ENCODE measurements at regions not wholly inside any gene's neighbourhood (a gene's known extent, or its start where the extent isn't known, plus 50 kb on each side); places are given as distances from the start of the nearest gene placed in this dataset.
"Not testable (repeated sequence)": the region's sequence is repeated elsewhere in the genome, so short reads cannot be mapped to it uniquely, and the experiment has no call there.

DNA sequence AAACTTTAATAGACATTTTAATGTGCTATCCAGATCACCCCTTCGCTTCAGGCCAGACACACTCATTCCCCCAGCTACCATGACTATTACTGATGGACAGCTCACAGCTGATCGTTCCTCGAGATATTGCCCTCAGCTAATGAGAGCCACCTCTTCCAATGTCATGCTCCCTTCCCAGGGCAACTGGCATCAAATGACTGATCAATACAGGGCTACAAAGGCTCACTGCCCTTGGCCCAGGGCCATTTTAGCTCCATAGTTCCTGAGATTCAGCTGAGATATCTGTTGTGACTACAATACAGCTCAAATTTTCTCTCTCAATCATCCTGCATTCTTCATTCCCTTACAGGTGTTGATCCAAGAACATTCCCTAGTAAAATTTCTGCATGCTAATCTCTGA lies 104.5 kb upstream of the PKN2 start:
- intact Hi-C loops (cut with micrococcal nuclease): no loop called here

GRCh38 chr1:88581703-88582102 lies 102.4 kb upstream of the PKN2 start:
- intact Hi-C loops (cut with micrococcal nuclease): no loop called here
- Mint-ChIP-seq H3K4me3 (no peak overlapping the region), H3K27ac (no peak overlapping the region), H3K36me3 (ENCODE audit: low read depth) (no peaks in the 10 kb centered on the region), H3K27me3 (ENCODE audit: insufficient read depth) (peaks cover 4% of the 10 kb centered on the region), H3K9me3 (no peaks in the 10 kb centered on the region), H3K4me1 (ENCODE audit: low read depth) (no peaks in the 10 kb centered on the region)
- DNase-seq (ENCODE audit: low spot score): no peak

More for the DNA sequence above, 104.5 kb upstream of the PKN2 start:
- Mint-ChIP-seq H3K27me3 (ENCODE audit: insufficient read depth) (peaks cover 2% of the 10 kb centered on the region), H3K4me1 (ENCODE audit: low read depth) (no peaks in the 10 kb centered on the region), H3K36me3 (ENCODE audit: low read depth) (no peaks in the 10 kb centered on the region), H3K9me3 (no peaks in the 10 kb centered on the region), H3K4me3 (no peak overlapping the region), H3K27ac (no peak overlapping the region)
- no peak for DNase-seq (ENCODE audit: low spot score)

GRCh38 chr1:88593358-88593757 lies 90.7 kb upstream of the PKN2 start:
- Mint-ChIP-seq H3K27ac (no peak overlapping the region), H3K9me3 (no peaks in the 10 kb centered on the region), H3K27me3 (ENCODE audit: insufficient read depth) (peaks cover 3% of the 10 kb centered on the region), H3K36me3 (ENCODE audit: low read depth) (no peaks in the 10 kb centered on the region), H3K4me1 (ENCODE audit: low read depth) (no peaks in the 10 kb centered on the region), H3K4me3 (no peak overlapping the region)
- DNase-seq (ENCODE audit: low spot score): no peak
- intact Hi-C loops (cut with micrococcal nuclease): no loop called here

- Mint-ChIP-seq H3K4me1 (ENCODE audit: low read depth) (no peaks in the 10 kb centered on the region), H3K27me3 (ENCODE audit: insufficient read depth) (peaks cover under 1% of the 10 kb centered on the region), H3K4me3 (no peak overlapping the region), H3K9me3 (no peaks in the 10 kb centered on the region), H3K27ac (no peak overlapping the region), H3K36me3 (ENCODE audit: low read depth) (no peaks in the 10 kb centered on the region)
- intact Hi-C loops (cut with micrococcal nuclease): loop anchor here (1.0 to 5.0 kb wide), 2 partner anchors 415 to 1303 kb away; no protein-coding TSS in a partner anchor
- no peak for DNase-seq (ENCODE audit: low spot score)
These were observed 88.6 kb upstream of the PKN2 start for GRCh38 chr1:88595355-88596002.

- intact Hi-C loops (cut with micrococcal nuclease): loop anchor here (5.0 kb wide), 1 partner anchor 1306 kb away; no protein-coding TSS in a partner anchor
- not testable (repeated sequence) for H3K36me3 Mint-ChIP-seq (ENCODE audit: low read depth); H3K4me3 Mint-ChIP-seq; H3K4me1 Mint-ChIP-seq (ENCODE audit: low read depth); H3K27ac Mint-ChIP-seq; H3K9me3 Mint-ChIP-seq; DNase-seq (ENCODE audit: low spot score); H3K27me3 Mint-ChIP-seq (ENCODE audit: insufficient read depth)
These were observed 86.1 kb upstream of the PKN2 start for GRCh38 chr1:88597973-88598372.

GRCh38 chr1:88608139-88608943 lies 75.7 kb upstream of the PKN2 start:
- no peak for DNase-seq (ENCODE audit: low spot score)
- Mint-ChIP-seq H3K9me3 (no peaks in the 10 kb centered on the region), H3K4me1 (ENCODE audit: low read depth) (no peaks in the 10 kb centered on the region), H3K4me3 (no peak overlapping the region), H3K27ac (no peak overlapping the region), H3K27me3 (ENCODE audit: insufficient read depth) (peaks cover 11% of the 10 kb centered on the region), H3K36me3 (ENCODE audit: low read depth) (no peaks in the 10 kb centered on the region)
- intact Hi-C loops (cut with micrococcal nuclease): loop anchor here (2.0 kb wide), 1 partner anchor 268 kb away; no protein-coding TSS in a partner anchor

DNA sequence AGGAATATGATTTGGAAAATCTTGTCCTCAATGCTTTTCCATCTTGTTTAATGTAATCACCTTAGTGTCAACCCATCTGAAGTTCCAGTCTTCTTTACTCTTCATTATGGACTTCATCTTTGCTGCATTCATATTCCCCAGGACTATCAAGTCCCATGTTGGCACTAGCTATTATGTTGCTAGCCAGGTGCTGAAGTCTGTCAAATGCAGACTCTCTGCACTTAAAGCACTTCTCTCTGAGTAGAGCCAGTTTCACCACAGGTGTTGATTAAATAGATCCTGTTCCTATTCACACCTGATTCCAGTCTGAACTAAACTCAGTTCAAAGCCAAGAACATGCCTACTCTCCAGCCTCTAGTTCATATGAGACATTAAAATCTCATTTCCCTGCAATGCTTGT lies 75.0 kb upstream of the PKN2 start:
- intact Hi-C loops (cut with micrococcal nuclease): loop anchor here (2.0 kb wide), 1 partner anchor 268 kb away; no protein-coding TSS in a partner anchor
- DNase-seq (ENCODE audit: low spot score): no peak
- Mint-ChIP-seq H3K4me3 (no peak overlapping the region), H3K27ac (no peak overlapping the region), H3K27me3 (ENCODE audit: insufficient read depth) (peaks cover 11% of the 10 kb centered on the region), H3K9me3 (no peaks in the 10 kb centered on the region), H3K36me3 (ENCODE audit: low read depth) (no peaks in the 10 kb centered on the region), H3K4me1 (ENCODE audit: low read depth) (no peaks in the 10 kb centered on the region)

- no peaks in the 10 kb centered on the region for H3K36me3 Mint-ChIP-seq (ENCODE audit: low read depth)
These were observed 73.4 kb upstream of the PKN2 start for GRCh38 chr1:88610687-88611086.

GRCh38 chr1:88612292-88612691 lies 71.8 kb upstream of the PKN2 start:
- H3K36me3 Mint-ChIP-seq (ENCODE audit: low read depth): no peaks in the 10 kb centered on the region
- peaks cover 6% of the 10 kb centered on the region for H3K9me3 Mint-ChIP-seq
- intact Hi-C loops (cut with micrococcal nuclease): no loop called here
- no peaks in the 10 kb centered on the region for H3K4me1 Mint-ChIP-seq (ENCODE audit: low read depth)
- peaks cover 11% of the 10 kb centered on the region for H3K27me3 Mint-ChIP-seq (ENCODE audit: insufficient read depth)
- no peak overlapping the region for H3K27ac Mint-ChIP-seq
- DNase-seq (ENCODE audit: low spot score): no peak
- no peak overlapping the region for H3K4me3 Mint-ChIP-seq

More at GRCh38 chr1:88610687-88611086, 73.4 kb upstream of the PKN2 start:
- Mint-ChIP-seq H3K4me1 (ENCODE audit: low read depth) (no peaks in the 10 kb centered on the region), H3K27ac (no peak overlapping the region), H3K4me3 (no peak overlapping the region), H3K27me3 (ENCODE audit: insufficient read depth) (peaks cover 15% of the 10 kb centered on the region), H3K9me3 (no peaks in the 10 kb centered on the region)
- no peak for DNase-seq (ENCODE audit: low spot score)
- intact Hi-C loops (cut with micrococcal nuclease): no loop called here

GRCh38 chr1:88612773-88613172 lies 71.3 kb upstream of the PKN2 start:
- Mint-ChIP-seq H3K27me3 (ENCODE audit: insufficient read depth) (peaks cover 11% of the 10 kb centered on the region), H3K27ac (no peak overlapping the region), H3K4me1 (ENCODE audit: low read depth) (no peaks in the 10 kb centered on the region), H3K4me3 (no peak overlapping the region), H3K36me3 (ENCODE audit: low read depth) (no peaks in the 10 kb centered on the region), H3K9me3 (peaks cover 11% of the 10 kb centered on the region)
- DNase-seq (ENCODE audit: low spot score): no peak
- intact Hi-C loops (cut with micrococcal nuclease): no loop called here

DNA sequence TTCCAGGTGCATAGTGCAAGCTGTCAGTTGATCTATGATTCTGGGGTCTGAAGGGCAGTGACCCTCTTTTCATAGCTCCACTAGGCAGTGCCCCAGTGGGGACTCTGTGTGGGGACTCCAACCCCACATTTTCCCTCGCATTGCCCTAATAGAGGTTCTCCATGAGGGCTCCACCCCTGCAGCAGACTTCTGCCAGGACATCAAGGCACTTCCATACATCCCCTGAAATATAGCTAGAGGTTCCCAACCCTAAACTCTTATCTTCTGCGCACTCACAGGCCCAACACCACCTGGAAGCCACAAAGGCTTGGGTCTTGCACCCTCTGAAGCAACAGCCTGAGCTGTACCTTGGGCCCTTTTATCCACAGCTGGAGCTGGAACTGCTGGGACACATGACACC lies 65.7 kb upstream of the PKN2 start:
- Mint-ChIP-seq H3K27ac (no peak overlapping the region), H3K27me3 (ENCODE audit: insufficient read depth) (peaks cover 6% of the 10 kb centered on the region), H3K36me3 (ENCODE audit: low read depth) (no peaks in the 10 kb centered on the region), H3K9me3 (peaks cover 38% of the 10 kb centered on the region), H3K4me3 (no peak overlapping the region), H3K4me1 (ENCODE audit: low read depth) (no peaks in the 10 kb centered on the region)
- intact Hi-C loops (cut with micrococcal nuclease): no loop called here
- DNase-seq (ENCODE audit: low spot score): no peak

- H3K27me3 Mint-ChIP-seq (ENCODE audit: insufficient read depth); H3K4me3 Mint-ChIP-seq; DNase-seq (ENCODE audit: low spot score); H3K36me3 Mint-ChIP-seq (ENCODE audit: low read depth); H3K27ac Mint-ChIP-seq; H3K4me1 Mint-ChIP-seq (ENCODE audit: low read depth); intact Hi-C loops (cut with micrococcal nuclease): not testable (repeated sequence)
- H3K9me3 Mint-ChIP-seq: peaks cover 24% of the 10 kb centered on the region
These were observed 61.0 kb upstream of the PKN2 start for GRCh38 chr1:88623101-88623500.

Measured in activated T-helper 1 cell treated with anti-CD3 and anti-CD28 coated beads, Interleukin-12 subunit alpha, Interleukin-12 subunit beta, Interleukin-2, Interleukin-4 antibody, amounts not matched to agents 30 ng/mL and 10 ng/mL and 1 ng/mL, durations not matched to agents 14 hours and 24 hours and 36 hours (primary cell).